NCI-H510A treated with DMSO at 0.1 percent for 48 hours (cell line): ENCODE measurements at regions not wholly inside any gene's neighbourhood (a gene's known extent, or its start where the extent isn't known, plus 50 kb on each side); places are given as distances from the start of the nearest gene placed in this dataset.
"Not testable (repeated sequence)": the region's sequence is repeated elsewhere in the genome, so short reads cannot be mapped to it uniquely, and the experiment has no call there.

Experiments
- DNase-seq: peaks from one replicate; lab custom pipeline; 2025; lab: John Stamatoyannopoulos, UW

DNA sequence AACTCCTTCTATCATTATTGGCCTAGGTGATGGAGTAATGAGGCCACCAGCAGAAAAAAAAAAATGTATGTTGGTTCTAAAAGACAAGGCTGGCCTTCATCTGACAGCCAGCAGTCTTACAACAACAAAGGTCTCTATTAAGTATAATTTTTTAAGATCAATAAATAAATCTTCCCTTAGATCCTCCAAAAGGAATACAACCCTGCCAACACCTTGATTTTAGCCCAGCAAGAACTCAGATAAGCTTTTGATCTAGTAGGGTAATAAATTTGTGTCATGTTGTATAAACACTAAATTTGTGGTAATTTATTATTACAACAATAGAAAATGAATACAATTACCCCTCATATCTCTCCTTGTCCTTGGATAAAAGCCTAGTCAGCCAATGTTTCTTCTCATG is 633.2 kb upstream of the FAM174A start:
- no peak for DNase-seq

DNA sequence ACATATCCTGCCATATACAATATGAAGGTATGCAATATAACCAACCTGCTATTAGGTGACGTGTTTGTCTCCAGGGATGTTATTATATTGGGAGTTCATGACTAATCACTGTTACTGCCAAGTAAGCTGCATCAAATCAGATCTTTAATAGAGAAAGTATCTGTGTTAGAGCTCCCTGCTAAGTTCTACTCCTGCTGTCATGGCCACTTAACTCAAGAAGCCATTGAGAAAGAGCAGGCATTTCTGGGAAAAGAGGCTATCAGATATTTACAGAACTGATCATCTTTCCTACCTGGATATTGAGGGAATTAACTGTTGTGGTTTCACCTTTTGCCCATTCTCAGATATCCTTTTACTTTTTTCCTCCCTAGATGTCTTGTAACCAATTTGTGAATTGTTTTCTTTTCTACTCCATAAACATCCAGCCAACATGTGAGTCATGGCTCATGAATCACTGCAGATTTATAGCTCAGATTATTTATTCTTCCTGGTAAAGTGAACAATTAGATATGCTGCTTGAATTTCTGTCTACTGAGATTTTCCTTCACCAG is 634.8 kb upstream of the FAM174A start:
- DNase-seq: peak; percentile 5

- DNase-seq: no peak
Measured at GRCh38 chr5:99879791-99880511, 655.2 kb upstream of the FAM174A start.

DNA sequence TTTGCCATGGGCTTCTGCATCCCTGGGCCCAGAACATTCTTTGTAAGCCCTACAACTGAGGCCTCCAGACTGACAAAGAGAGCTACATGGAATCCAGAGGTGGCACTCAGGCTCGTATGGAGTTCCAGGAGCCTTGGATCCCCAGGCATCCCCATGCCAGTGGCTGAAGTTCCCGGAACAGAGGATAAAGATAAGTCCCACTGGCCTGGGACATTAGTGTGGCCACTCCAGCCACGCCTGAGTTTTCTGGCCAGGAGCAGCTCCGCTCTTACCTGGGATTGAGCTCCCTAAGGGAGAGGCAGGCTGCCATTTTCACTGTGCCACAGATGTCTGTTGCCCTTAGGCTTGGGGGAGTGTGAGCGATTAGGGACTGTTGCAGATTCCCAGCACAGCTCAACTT is 656.3 kb upstream of the FAM174A start:
- DNase-seq: no peak

GRCh38 chr5:99866740-99867139 is 668.4 kb upstream of the FAM174A start:
- no peak for DNase-seq

DNA sequence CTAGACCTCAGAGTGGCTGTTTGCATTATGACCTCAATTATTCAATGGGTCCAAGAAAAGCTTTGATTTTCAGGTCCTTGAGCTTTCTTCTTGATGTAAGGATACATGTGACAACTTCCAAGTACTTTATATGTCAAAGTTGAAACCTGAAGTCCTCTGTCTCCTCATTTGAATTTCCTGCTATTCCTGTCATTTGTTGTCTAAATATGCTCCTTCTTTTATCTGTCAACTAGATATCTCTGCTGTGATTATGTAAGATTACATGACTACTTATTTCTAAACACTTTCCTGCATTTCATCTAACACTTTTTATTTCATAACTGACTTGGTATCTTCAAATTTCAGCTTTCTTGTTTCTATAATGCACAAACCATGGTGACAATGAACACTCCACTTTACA is 670.0 kb upstream of the FAM174A start:
- DNase-seq: no peak

DNA sequence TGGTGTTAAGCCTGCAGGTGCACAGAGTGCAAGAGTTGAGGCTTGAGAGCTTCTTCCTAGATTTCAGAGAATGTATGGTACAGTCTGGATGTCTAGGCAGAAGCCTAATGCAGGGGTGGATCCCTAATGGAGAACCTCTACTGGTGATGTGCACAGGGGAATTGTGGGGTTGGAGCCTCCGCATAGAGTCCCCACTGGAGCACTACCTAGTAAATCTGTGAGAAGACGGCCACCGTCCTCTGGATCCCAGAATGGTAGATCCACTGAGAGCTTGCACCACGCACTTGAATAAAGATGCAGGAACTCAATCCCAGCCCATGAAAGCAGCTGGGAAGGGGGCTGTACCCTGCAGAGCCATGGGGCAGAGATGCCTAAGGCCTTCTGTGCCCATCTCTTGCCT is 699.4 kb upstream of the FAM174A start:
- no peak for DNase-seq

GRCh38 chr5:99827136-99827535 is 708.0 kb upstream of the FAM174A start:
- DNase-seq: no peak

GRCh38 chr5:99817796-99818195 is 717.4 kb upstream of the FAM174A start:
- no peak for DNase-seq

DNA sequence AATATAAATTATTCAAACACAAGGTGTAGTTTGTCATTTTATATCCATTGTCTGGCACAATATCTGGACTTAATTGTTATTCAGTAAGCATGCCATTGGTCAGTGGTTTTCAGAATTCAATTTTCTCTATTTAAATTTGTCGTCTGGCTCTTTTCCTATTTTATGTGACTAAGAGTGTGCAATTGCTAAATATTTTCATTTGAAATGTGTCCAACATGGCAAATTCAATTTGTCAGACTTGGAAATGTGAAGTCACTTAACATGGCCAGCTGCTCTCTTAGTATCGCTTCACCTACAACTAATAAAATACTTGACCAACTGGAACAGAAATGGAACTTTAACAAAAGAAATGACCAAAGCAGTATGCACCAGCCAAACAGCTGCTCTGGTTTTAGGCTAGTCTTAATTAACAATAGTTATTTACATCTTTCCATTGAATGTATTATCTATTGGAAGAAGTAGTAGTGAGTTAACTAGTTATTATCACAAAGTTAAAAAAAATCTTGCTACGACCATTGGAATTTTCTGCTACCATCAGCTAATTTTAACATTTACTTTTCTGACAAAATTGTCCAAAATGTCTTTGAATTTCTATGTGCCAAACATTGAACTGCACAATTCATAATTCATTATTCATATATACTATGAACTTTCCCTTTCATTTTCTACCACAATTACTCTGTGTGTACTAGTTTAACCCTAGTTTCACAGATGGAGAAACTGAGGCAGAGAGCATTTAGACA is 720.7 kb upstream of the FAM174A start:
- DNase-seq: no peak

- no peak for DNase-seq
Measured at GRCh38 chr5:99808657-99809230, 726.4 kb upstream of the FAM174A start.

DNA sequence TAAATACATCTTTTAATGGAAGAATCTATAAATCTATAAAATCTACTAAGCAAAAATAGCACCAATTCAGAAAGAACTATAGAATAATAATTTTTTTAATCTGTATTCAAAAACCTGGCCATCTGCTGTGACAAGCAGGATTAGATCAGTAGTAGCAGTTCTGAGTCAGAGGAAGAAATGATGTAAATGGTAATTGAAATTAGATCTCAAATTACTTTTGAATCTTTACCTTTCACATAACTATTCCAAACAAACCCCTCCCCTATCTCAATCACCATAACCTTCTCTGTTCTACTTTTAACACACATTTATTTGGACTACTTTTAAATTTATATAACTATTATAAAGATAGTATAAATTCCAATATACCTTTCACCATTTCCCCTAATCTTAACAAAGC is 727.8 kb upstream of the FAM174A start:
- no peak for DNase-seq

DNA sequence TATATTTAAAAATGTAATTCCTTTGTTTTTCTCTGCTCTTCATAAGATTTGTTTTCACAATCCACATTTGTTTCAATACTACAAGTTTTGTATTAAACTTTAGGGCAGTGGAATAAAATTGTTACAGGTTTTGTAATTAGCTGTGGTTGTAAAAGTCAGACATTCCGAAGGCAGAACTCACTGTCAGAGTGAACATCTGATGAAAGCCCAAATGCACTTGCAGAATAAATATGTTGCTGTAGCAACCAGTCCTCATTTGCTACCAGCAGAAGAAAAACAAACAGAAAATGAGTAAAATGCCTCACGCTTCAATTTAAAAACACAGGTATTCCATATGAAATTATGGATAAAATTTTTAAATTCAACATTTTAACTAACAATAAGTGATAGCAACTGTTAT is 740.1 kb upstream of the FAM174A start:
- DNase-seq: no peak

- no peak for DNase-seq
Measured at GRCh38 chr5:99788482-99788881, 746.7 kb upstream of the FAM174A start.

DNA sequence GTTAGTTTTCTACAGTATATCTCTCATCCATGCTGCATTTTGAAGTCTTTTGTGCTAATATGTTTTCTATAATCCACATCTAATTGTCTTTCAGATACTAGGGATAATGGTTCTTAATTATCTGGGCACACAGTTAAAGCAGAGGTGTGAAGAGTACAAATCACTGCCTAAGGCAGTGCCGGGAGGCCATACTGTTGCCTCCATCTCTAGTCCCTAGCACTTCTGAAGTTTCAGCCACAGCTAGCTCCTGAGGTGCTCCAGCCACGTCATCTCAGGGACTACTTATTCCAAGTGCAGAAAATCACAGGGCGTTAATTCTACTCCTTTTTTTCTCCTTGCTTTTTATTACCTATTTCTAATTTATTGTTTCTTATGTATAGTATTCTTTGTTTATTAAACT is 760.0 kb upstream of the FAM174A start:
- DNase-seq: no peak

GRCh38 chr5:99773290-99773689 is 761.9 kb upstream of the FAM174A start:
- no peak for DNase-seq

- DNase-seq: no peak
Measured at GRCh38 chr5:99771296-99771695, 763.9 kb upstream of the FAM174A start.

DNA sequence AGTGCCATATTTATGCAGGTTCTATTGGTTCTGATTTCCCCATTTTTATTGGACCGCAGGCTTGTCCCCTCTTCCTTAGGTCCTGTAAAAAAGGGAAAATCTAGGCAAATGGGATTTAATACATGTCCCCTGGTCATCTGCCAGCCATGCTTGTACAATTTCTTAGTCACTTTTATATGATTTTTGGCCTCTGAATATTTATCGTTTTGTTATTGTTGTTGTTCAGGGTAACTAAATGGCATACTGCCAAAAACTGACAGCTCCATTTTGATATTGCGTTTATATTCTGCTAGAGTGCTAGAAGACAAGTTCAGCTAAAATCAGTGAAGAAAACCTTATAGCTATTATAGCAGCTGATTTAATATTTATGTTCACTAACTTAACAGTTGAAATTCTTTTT is 770.2 kb upstream of the FAM174A start:
- no peak for DNase-seq

GRCh38 chr5:99763021-99763774 is 772.0 kb upstream of the FAM174A start:
- DNase-seq: no peak

DNA sequence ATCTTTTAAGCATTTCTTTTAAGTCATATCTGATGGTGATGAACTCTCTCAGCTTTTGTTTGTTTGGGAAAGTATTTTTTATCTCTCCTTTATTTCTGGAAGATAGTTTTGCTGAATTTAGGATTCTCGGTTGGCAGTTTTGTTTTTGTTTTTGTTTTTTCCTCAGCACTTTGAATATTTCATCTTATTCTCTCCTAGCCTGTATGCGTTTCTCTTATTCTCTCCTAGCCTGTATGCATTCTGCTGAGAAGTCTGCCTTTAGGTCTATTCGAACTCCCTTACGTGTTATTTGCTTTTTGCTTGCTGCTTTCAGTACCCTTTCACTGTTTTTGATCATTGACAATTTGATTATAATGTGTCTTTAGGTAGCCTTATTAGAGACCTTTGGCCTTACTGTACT is 787.8 kb upstream of the FAM174A start:
- DNase-seq: no peak

DNA sequence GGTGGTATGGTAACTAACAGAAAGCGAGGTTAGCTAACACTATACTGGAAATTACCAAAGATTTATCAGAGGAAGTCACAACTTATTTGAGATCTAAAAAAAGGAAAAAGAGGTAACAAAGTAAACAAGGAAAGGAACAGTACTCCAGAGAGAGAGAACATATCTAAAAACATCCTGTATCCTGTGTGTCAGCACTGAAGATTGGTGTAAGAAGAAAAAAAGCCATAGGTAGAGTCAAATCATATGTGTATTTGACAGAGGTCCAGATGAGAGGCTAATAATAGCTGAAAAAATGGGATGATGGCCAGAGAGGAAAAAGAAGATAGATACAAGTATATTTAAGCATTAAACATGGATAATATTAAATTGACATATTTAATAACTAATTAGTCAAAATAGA is 802.0 kb upstream of the FAM174A start:
- DNase-seq: not testable (repeated sequence)

GRCh38 chr5:99730653-99731052 is 801.8 kb upstream of the CHD1 start:
- not testable (repeated sequence) for DNase-seq
